ENCODE measurements at regions not wholly inside any gene's neighbourhood (a gene's known extent, or its start where the extent isn't known, plus 50 kb on each side); places are given as distances from the start of the nearest gene placed in this dataset.

DNA sequence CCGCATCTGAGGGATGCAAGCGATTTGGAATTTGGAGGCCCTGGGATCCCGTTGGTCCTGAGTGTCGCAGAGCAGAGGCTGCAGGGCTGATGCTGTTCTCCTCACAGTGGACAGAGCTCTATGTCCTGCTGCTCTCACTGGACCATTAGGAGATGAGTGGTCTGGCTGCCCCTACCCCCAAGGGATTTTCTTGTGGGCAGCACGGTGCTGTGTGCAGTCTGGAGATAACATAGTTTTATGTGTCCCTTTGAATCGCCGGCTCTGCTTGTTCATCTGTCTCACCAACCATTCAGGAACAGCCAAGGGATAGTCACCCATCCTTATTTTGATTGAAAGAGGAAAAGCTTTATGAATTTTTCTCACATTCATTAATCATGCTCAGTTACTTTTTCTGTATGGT lies 49.9 kb downstream of the CHRM3 start:
- DNase-seq (ENCODE audit: low read depth): no peak

DNA sequence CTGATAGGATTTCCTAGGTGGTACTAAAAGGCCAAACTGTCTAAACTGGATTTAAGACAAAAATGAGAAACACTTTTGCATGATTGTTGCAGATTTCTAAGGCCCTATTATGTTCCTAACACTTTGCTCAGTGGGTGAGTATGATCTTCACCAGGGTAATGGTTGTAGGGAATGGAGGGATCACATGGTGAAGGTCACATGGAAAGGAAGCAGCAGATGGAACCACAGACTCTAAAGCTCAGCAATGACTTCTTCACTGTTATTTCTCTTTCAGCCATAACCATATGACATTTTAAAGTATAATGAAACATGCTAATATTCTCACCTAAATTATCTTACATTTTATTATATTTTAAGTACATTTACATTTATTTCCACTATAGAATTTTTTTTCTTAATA lies 51.5 kb downstream of the CHRM3 start:
- no peak for DNase-seq (ENCODE audit: low read depth)

DNA sequence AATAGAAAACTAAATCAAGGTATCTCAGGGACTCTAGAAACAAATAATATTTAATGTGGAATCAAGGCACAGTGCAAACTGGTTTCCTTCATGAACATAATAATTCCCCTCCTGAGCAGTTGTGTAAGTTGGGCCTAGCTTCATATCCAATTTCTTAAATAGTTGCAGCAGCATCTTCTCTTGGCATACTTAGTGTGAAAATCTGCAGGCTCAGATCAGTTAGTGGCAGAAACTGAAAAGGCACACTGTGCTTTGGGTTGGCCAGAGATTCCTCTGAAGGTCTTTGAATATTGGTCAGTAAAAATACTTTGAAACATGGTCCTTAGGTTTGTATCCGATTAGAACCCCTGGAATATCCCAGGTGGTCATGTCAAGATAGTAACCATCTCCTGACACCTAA lies 52.5 kb downstream of the CHRM3 start:
- DNase-seq (ENCODE audit: low read depth): no peak

DNA sequence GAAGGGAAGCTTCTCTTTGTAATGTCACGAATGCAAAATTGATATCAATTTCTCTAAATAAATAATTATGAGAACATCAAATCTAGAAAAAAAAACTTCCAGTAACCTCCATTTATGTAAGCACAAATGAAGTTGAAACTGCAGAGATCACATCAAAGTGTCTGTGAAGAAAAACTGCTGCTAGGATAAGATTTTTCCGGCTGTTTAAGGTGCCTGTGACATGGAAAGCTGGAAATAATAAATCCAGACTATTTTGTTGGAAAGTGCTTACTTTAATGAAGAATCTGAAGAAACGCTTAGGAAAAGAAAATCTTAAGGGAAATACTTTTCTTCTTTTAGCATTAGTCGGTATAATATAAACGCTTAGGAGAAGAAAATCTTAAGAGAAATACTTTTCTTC lies 57.0 kb downstream of the CHRM3 start:
- no peak for DNase-seq (ENCODE audit: low read depth)

DNA sequence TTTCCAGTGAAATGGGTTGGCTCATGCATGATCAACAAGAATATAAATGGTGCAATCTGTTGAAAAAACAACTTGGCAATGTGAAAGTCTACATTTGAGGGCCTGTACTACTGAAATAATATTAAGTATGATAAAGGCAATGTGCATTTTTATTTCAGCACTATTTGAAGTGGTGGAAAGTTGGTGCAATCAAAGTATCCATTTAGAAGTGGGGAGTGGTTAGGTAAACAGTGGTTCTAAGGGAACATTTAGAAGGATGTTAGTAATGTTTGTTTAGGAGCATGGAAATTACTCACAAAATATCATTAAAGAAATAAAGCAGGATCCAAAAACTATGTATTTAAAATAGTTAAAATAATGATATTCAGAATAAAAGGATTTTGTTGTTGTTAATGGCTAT lies 60.2 kb downstream of the CHRM3 start:
- DNase-seq (ENCODE audit: low read depth): no peak

DNA sequence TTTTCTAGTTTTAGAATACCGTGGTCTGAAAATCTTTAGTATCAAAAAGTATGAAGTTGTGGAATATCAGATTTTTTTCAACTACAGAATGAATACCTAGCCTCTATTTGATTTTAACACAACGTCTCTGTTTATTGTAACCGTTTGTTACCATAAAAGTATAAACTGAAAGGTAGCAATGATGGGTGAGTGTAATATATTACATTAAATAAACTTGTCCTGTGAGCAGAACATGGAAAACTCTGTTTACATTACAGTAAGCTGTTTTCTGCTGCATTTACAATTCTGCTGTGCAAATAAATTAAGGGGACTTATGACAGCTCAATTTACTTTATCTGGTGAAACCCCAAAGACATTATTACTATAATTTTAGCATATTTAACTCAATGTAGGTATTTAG lies 62.5 kb downstream of the CHRM3 start:
- DNase-seq (ENCODE audit: low read depth): no peak

DNA sequence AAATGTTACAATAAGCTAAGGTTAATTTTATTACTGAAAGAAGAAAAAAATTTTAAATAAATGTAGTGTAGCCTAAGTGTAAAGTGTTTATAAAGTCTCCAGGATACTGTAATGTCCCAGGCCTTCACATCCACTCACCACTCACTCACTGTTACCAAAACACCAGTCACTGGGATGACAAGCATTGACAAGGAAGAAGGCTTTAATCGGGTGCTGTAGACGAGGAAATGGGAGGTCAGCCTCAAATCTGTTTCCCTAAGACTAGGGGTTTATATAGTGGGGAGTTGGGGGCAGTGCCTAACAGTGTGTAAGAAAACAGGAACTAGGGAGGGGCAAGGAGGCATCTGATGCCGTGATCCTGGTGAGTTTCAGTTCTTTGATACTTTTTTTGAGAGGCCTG lies 69.4 kb downstream of the CHRM3 start:
- no peak for DNase-seq (ENCODE audit: low read depth)

DNA sequence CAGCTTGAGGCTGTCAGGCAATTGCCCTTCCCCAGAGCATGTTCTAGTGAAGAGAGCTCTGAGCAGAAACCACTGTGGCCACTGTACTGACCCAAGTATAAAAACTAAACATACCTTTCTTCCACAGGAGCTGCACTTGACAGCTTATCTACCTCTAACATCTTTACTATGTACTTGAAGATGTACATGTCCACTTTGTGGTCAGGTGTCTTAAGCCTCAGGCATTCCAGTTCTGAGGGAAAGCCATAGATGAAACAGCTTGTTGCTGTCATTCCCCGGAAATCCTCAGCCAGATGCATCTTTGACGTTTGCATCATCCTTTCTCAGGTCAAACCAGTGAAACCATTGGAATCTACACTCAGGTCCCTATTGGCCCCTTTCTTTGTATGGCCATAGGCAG lies 70.4 kb downstream of the CHRM3 start:
- DNase-seq (ENCODE audit: low read depth): no peak

DNA sequence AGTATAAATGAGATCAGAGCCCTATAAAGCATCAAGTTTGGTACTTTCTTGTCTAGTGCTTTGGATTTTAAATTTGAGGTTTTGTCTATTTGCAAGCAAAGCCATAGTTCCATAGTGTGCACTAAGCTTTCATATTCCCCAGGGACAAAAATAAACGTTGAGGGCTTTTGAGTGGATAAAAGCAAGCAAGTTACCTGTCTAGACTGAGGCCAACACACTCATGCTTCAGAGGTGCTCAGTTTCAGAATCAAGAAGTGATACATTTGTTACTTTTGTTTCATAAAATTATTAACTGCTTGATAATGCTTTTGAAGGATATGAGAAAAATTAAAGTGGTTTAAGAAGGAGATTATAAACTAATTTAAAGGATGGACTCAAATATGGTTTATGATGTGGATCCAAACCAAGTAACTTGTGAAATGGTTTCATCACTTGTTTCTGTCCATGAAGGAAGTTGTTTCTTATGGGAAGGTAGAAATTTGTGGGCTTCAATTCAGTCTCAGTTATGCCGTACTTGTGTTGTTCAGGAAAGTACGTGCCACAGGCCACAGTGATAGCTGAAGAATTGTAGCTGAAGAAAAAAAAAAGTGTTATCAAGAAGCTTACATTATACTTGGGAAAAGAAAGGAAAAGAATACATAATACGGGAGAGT lies 71.2 kb downstream of the CHRM3 start:
- DNase-seq (ENCODE audit: low read depth): no peak

DNA sequence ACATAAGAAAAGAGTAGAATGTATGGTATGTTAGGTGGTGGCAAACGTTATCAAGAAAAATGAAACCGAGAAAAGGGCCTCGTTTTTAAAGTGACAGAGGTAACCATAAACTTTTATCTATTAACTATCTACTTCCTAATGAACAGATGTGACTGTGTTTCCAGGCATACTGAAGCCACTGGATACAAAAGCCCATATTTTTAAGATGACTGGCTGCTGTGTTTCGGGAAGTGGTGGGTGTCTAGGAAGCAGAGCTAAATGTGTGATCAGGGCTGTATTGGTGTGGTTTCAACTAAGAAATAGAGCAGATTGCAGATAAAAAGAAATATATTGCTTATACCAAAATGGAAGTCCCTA lies 71.8 kb downstream of the CHRM3 start:
- DNase-seq (ENCODE audit: low read depth): no peak

DNA sequence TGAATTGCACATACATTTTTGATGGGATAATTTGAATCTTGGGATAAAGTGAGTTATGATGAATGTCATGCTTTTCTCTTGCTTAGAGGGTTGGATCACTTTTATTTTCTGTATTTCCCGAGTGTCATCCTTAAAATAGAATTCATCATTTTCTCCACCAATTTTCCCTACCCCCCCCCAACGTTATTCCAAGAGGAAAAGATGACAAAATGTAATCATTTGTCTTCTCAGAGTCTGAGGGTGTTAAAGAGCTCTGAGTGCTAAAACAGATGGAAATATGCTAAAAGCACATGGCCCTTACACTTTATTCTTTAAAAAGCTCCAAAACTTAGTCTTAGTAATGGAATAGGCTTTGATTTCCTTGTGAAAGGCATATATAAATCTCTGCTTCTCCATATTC lies 81.4 kb downstream of the CHRM3 start:
- no peak for DNase-seq (ENCODE audit: low read depth)

DNA sequence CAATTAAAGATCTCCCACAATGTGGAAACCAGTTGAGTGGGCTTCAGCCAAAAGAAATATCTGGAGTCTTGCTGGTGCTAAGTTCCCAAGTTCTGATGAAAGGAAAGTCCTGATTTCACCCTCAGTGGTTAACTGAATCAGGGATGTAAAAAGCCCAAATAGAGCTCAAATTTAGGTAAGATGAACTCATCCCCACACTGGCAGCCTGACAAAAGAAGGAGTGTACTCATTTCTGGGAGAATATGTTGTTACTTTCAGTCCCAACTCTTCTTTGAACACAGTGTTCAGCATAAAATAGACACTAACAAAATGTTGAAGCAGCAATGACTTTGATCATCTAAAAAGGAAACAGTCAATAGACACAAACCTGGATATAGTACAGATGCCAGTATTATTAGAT lies 91.7 kb downstream of the CHRM3 start:
- no peak for DNase-seq (ENCODE audit: low read depth)

DNA sequence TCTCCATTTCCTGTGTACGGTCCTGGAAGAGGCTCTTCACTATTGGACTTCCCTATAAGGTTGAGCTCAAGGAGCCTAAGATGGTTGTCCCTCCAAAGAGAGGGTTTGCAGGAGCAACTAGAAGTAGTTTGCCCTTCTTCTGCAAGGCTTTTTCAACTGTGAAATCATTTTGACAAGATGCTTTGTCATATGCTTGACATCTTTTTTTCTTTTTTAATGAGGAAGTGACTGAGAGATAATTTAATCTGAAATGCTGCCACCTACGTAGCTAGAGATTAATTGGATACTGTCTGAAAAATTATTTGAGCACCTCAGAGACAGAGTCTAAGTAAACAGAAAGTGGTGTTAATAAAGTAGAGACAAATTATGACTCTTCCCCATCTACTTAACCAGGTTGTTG lies 97.0 kb downstream of the CHRM3 start:
- no peak for DNase-seq (ENCODE audit: low read depth)

DNA sequence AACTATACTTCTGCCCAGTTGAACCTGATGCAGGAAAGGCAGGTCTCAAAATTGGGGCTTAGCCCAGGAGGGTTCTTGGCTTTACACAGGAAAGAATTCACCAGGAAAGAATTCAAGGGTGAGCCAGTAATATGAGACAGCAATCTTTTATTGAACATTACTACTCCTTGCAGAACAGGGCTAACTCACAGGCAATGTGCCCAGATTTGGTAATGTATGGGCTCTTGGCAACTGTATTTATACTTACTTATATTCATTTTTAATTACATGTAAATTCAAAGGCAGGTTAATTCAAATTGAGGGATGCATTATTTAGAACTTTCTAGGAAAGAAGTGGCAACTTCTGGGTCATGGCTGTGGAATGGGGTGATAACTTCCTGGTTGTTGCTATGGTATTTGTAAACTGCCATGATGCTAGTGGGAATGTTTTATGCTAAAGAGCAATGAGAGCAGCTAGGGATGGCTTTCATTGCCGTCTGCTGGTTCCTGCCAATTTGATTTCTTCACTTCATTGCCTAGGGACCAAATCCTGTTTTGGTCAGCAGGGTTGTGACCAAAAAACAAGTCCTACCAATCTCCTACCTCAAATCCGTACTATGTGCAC lies 107.5 kb downstream of the CHRM3 start:
- DNase-seq (ENCODE audit: low read depth): no peak

DNA sequence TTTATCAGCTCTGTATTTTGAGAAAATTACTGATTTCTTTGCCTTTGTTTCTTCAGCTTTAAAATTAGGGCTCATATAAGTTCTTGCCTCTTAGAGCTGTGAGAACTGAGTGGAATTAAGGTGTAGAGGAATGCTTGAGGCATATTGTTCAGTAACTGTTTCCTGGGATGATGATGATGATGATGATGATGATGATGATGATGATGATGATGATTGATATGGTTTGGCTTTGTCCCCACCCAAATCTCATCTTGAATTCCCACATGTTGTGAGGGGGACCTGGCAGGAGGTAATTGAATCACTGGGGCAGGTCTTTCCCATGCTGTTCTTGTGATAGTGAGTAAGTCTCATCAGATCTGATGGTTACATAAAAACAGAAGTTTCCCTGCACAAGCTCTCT lies 118.7 kb downstream of the CHRM3 start:
- DNase-seq (ENCODE audit: low read depth): no peak

DNA sequence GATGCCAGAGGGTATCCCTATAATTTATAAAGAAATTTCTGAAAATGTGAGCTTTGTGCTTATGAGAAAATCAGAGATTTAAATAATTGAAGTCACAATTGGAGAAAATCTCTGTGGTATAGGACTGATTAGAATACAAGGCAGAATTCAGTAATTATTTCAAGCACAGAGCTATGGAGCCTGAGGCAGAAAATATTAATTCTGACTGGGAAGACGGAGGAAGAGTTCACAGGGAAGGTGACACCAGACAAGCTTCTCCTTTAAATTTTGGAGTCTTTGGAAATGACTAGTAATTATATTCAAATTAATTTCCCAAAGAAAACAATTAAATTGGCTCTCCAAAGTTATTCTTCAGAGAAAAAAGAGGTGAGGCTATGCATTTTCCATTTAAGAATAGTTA lies 121.5 kb downstream of the CHRM3 start:
- DNase-seq (ENCODE audit: low read depth): no peak

DNA sequence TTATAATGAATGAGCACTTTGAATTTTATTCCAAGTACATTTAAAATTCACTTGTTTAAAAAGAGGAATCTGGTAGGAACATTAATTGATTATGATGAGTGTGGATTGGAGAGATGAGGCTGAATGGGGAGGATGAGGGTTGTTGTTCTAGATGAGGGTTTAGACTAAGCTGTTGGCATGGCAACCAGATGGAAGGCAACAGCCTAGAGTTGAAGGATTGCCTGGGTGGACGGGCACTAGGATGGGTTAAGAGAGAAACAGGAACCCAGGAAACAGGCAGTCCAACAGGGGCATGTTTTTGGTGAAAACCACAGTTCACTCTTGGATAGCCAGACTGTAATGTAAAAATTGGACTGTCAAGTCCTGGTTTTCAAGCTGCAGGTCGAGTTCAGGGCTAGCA lies 125.5 kb downstream of the CHRM3 start:
- no peak for DNase-seq (ENCODE audit: low read depth)

DNA sequence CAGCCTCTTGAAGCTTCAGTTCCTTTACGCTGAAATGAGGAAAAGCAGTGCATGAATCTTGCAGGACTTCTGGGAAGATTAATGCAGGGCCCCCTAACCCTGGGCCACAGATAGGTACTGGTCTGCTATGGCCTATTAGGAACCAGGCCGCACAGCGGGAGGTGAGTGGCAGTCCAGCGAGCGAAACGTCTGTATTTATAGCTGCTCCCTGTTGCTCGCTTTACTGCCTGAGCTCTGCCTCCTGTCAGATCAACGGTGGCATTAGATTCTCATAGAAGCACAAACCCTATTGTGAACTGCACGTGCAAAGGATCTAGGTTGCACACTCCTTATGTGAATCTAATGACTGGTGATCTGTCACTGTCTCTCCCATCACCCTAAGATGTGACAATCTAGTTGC lies 130.2 kb downstream of the CHRM3 start:
- DNase-seq (ENCODE audit: low read depth): no peak

DNA sequence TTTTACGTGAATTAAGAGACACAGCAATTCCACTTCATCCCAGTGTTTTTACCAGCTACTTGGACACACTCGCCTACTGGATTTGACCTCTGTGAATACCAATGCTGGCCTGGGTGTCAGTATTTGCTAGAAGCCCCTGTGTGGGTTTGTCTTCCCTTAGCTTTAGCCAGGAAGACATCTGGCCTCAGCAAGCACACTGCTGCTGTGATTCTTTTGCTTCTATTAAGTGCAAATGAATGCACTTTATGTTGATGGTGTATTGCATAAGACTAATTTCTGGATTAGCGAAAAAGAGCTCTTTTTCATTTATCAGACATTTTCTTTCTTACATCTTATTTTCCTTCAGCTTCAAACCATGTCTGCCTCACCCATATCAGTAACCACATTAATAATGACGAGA lies 140.0 kb downstream of the CHRM3 start:
- no peak for DNase-seq (ENCODE audit: low read depth)

DNA sequence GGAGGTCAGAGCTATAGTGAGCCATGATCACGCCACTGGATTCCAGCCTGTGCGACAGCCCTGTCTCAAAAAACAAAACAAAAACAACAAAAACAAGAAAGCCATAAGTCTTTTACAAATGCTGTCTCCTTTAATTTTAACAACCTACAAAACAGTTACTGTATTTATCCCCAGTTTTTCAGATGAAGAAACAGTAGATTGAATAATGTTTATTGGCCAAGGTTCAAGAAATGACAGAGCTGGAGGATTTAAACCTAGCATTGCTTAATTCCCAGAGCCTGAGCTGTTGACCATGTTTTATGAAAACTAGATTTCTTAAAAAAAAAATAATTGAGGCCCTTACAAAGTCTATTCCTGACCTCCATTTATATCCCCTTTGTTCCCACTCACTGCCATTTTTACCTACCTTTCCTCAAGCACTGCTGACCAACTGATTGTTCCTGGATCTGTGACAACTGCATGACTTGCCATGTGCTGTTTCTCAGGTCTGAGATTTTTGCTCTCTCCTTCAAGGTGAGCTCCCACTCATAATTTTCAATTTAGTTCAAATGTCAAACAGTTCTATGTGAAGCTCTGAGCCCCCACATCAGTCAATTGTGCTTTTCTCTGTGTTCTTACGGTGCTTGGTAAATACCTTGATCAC lies 140.8 kb downstream of the CHRM3 start:
- no peak for DNase-seq (ENCODE audit: low read depth)

DNA sequence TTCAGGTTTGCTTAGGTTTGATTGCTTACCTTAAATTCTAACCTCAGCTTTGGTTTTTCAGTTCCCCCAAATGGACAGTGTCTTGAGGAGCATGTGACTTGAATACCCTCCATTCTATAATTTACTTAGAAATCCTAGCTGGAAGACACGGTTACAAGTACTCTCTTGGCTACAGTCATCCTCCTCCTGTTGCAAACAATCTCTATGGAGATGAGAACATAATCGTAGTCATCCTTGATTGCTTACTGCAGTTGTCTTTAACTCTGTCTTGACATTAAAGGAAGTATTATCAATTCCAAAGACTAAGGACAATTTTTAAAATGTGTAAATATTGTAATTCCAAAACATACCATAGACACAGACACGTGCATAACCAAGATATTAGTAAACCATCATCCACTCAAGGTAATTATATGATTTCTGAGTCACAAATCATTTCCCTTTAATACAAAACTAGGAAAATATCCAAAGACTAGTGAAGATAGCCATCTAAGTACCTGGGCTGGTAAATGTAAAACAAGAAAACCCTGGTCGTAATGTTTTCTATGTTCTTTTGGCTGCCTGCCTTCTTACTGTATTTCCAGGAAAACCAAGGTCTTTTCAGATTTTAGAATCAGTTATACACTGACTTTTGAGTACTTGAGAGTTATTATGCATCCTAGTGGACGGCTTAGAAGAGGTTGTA lies 149.9 kb downstream of the CHRM3 start:
- no peak for DNase-seq (ENCODE audit: low read depth)

DNA sequence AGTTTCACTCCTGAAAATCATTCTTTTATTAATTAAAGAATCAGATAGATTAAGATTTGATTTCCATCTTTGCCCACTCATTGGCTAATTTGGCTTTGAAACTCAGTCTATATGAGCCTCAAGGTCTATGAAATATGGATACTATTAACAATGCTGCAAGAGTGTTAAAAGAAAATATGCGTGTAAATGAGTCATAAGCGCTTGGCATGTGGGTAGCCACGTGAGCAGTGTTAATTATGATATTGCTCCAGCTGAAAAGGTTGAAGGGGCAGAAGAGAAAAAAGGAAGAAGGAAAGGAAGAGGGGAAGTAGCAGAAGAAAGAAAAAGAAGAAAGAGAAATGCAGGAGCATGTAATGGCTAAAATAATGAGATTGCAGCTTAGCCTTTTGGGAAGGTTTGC lies 151.4 kb downstream of the CHRM3 start:
- DNase-seq (ENCODE audit: low read depth): no peak

DNA sequence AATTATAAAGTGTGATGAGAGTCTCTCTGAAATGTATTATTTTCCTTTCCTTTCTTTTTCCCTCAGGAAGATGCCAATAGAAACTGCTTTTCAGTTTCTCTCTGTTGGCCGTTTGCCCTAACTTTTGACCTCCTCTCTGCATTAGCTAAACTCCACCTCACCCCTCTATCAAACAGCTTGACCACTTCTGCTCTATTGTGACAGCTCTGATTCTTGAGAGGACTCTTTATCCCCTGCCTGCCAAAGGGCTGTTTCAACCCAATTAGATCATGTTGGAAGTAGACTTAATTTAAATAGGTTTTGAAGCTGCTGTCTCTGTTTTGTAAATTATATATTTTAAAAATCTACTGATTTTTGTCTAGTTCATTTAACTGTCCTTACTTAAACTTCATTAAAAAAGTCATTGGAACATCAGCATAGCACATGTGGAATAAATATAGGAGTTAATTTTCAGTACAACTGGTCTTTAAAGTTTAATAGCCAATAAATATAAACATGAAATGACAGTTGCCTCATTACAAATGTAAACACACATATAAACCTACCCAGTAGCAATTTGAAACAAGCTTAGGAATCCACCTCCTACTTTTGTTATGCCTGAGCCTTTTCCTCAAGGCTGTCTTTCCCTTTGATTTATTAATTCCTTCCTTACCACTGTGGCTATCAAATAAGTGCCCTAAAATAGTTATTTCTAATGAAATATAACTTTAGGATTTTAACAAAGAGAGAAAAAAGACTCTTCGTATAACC lies 152.0 kb downstream of the CHRM3 start:
- no peak for DNase-seq (ENCODE audit: low read depth)
